ENCODE measurements at regions not wholly inside any gene's neighbourhood (a gene's known extent, or its start where the extent isn't known, plus 50 kb on each side); places are given as distances from the start of the nearest gene placed in this dataset.

GRCh38 chr5:61784341-61784740, 452.3 kb downstream of the ZSWIM6 start:
- TF ChIP-seq POLR2A (IDR thresholded peaks at IDR 0.05; ENCODE audit: low read depth, low read length) (no peak), POLR2AphosphoS5 (IDR thresholded peaks at IDR 0.05; ENCODE audit: low read depth, low read length) (no peak)
